ENCODE measurements at regions not wholly inside any gene's neighbourhood (a gene's known extent, or its start where the extent isn't known, plus 50 kb on each side); places are given as distances from the start of the nearest gene placed in this dataset.
"Not testable (repeated sequence)": the region's sequence is repeated elsewhere in the genome, so short reads cannot be mapped to it uniquely, and the experiment has no call there.

DNA sequence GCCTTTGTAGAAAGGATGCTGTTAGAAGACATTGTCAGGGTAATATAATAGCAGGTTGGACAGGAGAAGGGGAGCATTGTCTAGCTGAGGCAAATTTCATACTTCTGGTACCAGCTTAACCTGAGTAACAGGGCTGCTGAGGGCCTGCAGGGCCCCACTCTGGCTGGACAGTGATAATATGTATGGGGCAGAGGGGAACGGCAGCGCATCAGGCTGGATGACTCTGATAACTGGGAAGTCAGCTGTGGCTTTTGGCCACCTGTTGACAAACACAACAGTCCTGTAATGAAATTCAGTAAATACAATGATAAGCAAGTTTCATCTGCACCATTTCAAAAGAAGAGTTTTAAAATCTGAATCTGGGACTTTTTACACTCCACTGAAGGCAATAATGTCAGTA is 259.9 kb upstream of the CNR1 start:
- H2AK5ac ChIP-seq (ENCODE audit: low read depth, low read length), result no peak overlapping the region
- H3K23ac ChIP-seq (ENCODE audit: low read depth, low read length, poor library complexity), result no peak overlapping the region
- no peak overlapping the region for H3K9ac ChIP-seq (ENCODE audit: low read depth, low read length, poor library complexity)
- no peaks in the 10 kb centered on the region for H3K9me3 ChIP-seq (replicated peaks in 1 of 2; ENCODE audit: control insufficient read depth in 2 of 2, insufficient read depth in 1 of 2, low read depth in 1 of 2, low read length in 2 of 2)
- H2BK12ac ChIP-seq (ENCODE audit: low read length), result no peak overlapping the region
- no peak overlapping the region for H2BK120ac ChIP-seq (ENCODE audit: low read depth, low read length)
- H3K4me2 ChIP-seq (ENCODE audit: insufficient read depth, low read length, poor library complexity, severe bottlenecking), result no peak overlapping the region
- H3K79me1 ChIP-seq (ENCODE audit: low read depth, low read length), result no peaks in the 10 kb centered on the region
- no peak for DNase-seq (ENCODE audit: low spot score)
- H2BK5ac ChIP-seq (ENCODE audit: low read length), result no peak overlapping the region
- no peak overlapping the region for H3K18ac ChIP-seq (ENCODE audit: low read length)
- no CpG with 5 or more reads among the region's 2 CpGs for WGBS, 2 donors (ENCODE audit: extremely low coverage in 2 of 2, insufficient read length in 2 of 2, insufficient replicate concordance in 1 of 2)
- no peak overlapping the region for H3K27ac ChIP-seq (replicated peaks; ENCODE audit: low read length)
- H2BK15ac ChIP-seq (ENCODE audit: low read length), result no peak overlapping the region
- H3K4me3 ChIP-seq (ENCODE audit: low read length in 2 of 2), result no peak overlapping the region
- H4K8ac ChIP-seq (ENCODE audit: low read depth, low read length), result no peak overlapping the region
- H3K4me1 ChIP-seq (ENCODE audit: control insufficient read depth in 2 of 2, insufficient read depth in 1 of 2, low read depth in 1 of 2, low read length in 2 of 2), result no peaks in the 10 kb centered on the region
- no peak overlapping the region for H4K91ac ChIP-seq (ENCODE audit: low read depth, low read length, poor library complexity)
- H3K27me3 ChIP-seq (ENCODE audit: control insufficient read depth in 3 of 3, insufficient read depth in 3 of 3, low read depth in 1 of 3, low read length in 3 of 3), result no peaks in the 10 kb centered on the region
- no peak overlapping the region for H3K4ac ChIP-seq (ENCODE audit: low read length)
- H3K36me3 ChIP-seq (replicated peaks in 1 of 2; ENCODE audit: control insufficient read depth in 2 of 2, insufficient read depth in 2 of 2, low read length in 2 of 2), result no peaks in the 10 kb centered on the region
- H2AFZ ChIP-seq (ENCODE audit: low read length), result no peak overlapping the region
- H3K14ac ChIP-seq (ENCODE audit: low read length), result no peak overlapping the region

DNA sequence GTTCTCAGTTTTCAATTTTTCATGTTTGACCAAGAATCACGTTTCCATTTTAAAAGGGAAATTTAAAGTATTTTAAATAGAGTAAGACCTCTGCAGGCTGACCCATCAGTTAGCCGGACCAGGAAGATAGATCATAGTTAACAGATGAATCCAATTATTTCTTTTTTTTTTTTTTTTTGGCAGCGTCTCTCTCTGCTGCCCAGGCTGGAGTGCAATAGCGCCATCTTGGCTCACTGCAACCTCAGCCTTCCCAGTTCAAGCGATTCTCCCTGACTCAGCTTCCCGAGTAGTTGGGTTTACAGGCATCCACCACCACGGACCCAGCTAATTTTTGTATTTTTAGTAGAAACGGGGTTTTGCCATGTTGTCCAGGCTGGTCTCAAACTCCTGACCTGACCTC is 256.7 kb upstream of the CNR1 start:
- Histone ChIP-seq H3K4me1 (ENCODE audit: control insufficient read depth in 2 of 2, insufficient read depth in 1 of 2, low read depth in 1 of 2, low read length in 2 of 2) (no peaks in the 10 kb centered on the region), H2BK5ac (ENCODE audit: low read length) (no peak overlapping the region), H2AFZ (ENCODE audit: low read length) (no peak overlapping the region), H3K27me3 (ENCODE audit: control insufficient read depth in 3 of 3, insufficient read depth in 3 of 3, low read depth in 1 of 3, low read length in 3 of 3) (no peaks in the 10 kb centered on the region), H3K36me3 (replicated peaks in 1 of 2; ENCODE audit: control insufficient read depth in 2 of 2, insufficient read depth in 2 of 2, low read length in 2 of 2) (no peaks in the 10 kb centered on the region), H2BK12ac (ENCODE audit: low read length) (no peak overlapping the region), H3K18ac (ENCODE audit: low read length) (no peak overlapping the region), H2BK120ac (ENCODE audit: low read depth, low read length) (no peak overlapping the region), H2AK5ac (ENCODE audit: low read depth, low read length) (no peak overlapping the region), H4K8ac (ENCODE audit: low read depth, low read length) (no peak overlapping the region), H3K4me3 (ENCODE audit: low read length in 2 of 2) (no peak overlapping the region), H3K79me1 (ENCODE audit: low read depth, low read length) (no peaks in the 10 kb centered on the region), H3K14ac (ENCODE audit: low read length) (no peak overlapping the region), H2BK15ac (ENCODE audit: low read length) (no peak overlapping the region), H3K9ac (ENCODE audit: low read depth, low read length, poor library complexity) (no peak overlapping the region), H3K23ac (ENCODE audit: low read depth, low read length, poor library complexity) (no peak overlapping the region), H3K4me2 (ENCODE audit: insufficient read depth, low read length, poor library complexity, severe bottlenecking) (no peak overlapping the region), H3K9me3 (replicated peaks in 1 of 2; ENCODE audit: control insufficient read depth in 2 of 2, insufficient read depth in 1 of 2, low read depth in 1 of 2, low read length in 2 of 2) (no peaks in the 10 kb centered on the region), H4K91ac (ENCODE audit: low read depth, low read length, poor library complexity) (no peak overlapping the region), H3K27ac (replicated peaks; ENCODE audit: low read length) (no peak overlapping the region), H3K4ac (ENCODE audit: low read length) (no peak overlapping the region)
- DNase-seq (ENCODE audit: low spot score), result no peak
- WGBS, 2 donors (ENCODE audit: extremely low coverage in 2 of 2, insufficient read length in 2 of 2, insufficient replicate concordance in 1 of 2), result no CpG with 5 or more reads among the region's 8 CpGs

DNA sequence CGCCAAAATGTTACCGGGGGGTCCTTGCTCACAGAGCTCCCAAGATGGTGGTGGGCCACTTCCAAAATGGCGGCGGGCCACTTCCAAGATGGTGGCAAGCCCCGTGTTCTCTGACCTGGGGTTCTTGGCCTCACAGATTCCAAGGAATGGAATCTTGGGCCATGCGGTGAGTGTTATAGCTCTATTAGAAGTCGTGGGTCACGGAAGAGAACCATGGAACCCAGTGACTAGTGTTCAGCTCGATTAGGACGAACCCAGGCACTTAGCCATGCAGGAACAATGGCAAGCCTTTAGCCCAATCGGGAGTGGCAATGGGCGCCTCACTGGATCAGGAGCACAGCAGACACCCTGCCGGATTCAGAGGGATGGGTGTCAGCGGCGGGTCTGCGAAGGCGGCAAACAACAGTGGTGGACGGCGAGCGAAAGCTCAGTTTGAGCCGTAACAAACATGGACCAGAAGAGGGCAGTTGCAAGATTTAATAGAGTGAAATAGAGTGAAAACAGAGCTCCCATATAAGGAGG is 254.9 kb upstream of the CNR1 start:
- not testable (repeated sequence) for H3K27ac ChIP-seq (replicated peaks; ENCODE audit: low read length); H2BK120ac ChIP-seq (ENCODE audit: low read depth, low read length); H2BK12ac ChIP-seq (ENCODE audit: low read length); H3K23ac ChIP-seq (ENCODE audit: low read depth, low read length, poor library complexity); H3K4ac ChIP-seq (ENCODE audit: low read length); H2BK5ac ChIP-seq (ENCODE audit: low read length); H2BK15ac ChIP-seq (ENCODE audit: low read length); DNase-seq (ENCODE audit: low spot score); H2AFZ ChIP-seq (ENCODE audit: low read length); H4K8ac ChIP-seq (ENCODE audit: low read depth, low read length); H3K27me3 ChIP-seq (ENCODE audit: control insufficient read depth in 3 of 3, insufficient read depth in 3 of 3, low read depth in 1 of 3, low read length in 3 of 3); H2AK5ac ChIP-seq (ENCODE audit: low read depth, low read length); H3K9me3 ChIP-seq (replicated peaks in 1 of 2; ENCODE audit: control insufficient read depth in 2 of 2, insufficient read depth in 1 of 2, low read depth in 1 of 2, low read length in 2 of 2); H4K91ac ChIP-seq (ENCODE audit: low read depth, low read length, poor library complexity); H3K14ac ChIP-seq (ENCODE audit: low read length); H3K4me2 ChIP-seq (ENCODE audit: insufficient read depth, low read length, poor library complexity, severe bottlenecking); H3K4me3 ChIP-seq (ENCODE audit: low read length in 2 of 2); H3K4me1 ChIP-seq (ENCODE audit: control insufficient read depth in 2 of 2, insufficient read depth in 1 of 2, low read depth in 1 of 2, low read length in 2 of 2); H3K9ac ChIP-seq (ENCODE audit: low read depth, low read length, poor library complexity); H3K36me3 ChIP-seq (replicated peaks in 1 of 2; ENCODE audit: control insufficient read depth in 2 of 2, insufficient read depth in 2 of 2, low read length in 2 of 2); H3K79me1 ChIP-seq (ENCODE audit: low read depth, low read length); H3K18ac ChIP-seq (ENCODE audit: low read length)
- no CpG with 5 or more reads among the region's 21 CpGs for WGBS, 2 donors (ENCODE audit: extremely low coverage in 2 of 2, insufficient read length in 2 of 2, insufficient replicate concordance in 1 of 2)

DNA sequence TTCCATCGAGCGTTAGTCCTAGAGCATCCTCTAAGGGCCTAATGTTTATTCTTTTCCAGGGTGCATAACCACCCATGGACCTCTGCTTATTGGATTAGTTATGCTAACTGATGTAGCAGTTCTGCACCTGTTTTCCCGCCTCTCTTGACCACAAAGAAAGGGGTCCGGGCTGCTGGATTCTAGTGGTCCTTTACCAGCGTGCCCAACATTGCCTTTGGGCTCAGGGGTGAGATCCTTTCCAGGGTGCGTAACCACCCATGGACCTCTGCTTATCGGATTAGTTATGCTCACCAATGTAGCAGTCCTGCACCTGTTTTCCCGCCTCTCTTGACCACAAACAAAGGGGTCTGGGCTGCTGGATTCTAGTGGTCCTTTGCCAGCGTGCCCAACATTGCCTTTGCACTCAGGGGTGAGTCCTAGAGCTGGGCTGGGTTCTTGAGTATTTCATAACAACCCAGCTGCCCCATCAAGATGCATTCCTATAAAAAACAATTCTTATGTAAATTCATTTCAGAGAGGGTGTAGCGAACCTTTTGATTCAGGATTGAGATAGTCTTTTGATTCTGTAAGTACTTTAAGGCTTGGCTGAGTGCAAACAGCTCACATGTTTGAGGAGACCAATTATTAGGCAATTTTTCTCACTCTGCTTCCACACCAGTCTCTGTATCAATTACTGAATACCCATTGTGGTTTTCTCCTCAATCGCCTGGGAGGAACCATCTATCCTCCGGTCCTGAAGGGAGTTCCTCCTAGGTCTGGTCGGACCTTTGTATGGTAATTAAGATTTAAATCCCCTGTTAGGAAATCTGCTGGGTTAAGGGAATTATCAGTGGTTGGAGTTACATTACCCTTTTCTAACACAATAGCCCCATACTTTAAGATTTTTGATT is 253.0 kb upstream of the CNR1 start:
- not testable (repeated sequence) for H3K9ac ChIP-seq (ENCODE audit: low read depth, low read length, poor library complexity); H4K8ac ChIP-seq (ENCODE audit: low read depth, low read length); H3K27me3 ChIP-seq (ENCODE audit: control insufficient read depth in 3 of 3, insufficient read depth in 3 of 3, low read depth in 1 of 3, low read length in 3 of 3); H3K18ac ChIP-seq (ENCODE audit: low read length); H3K4me2 ChIP-seq (ENCODE audit: insufficient read depth, low read length, poor library complexity, severe bottlenecking); H2BK12ac ChIP-seq (ENCODE audit: low read length); H3K9me3 ChIP-seq (replicated peaks in 1 of 2; ENCODE audit: control insufficient read depth in 2 of 2, insufficient read depth in 1 of 2, low read depth in 1 of 2, low read length in 2 of 2); H3K4me3 ChIP-seq (ENCODE audit: low read length in 2 of 2); H3K79me1 ChIP-seq (ENCODE audit: low read depth, low read length); H2AFZ ChIP-seq (ENCODE audit: low read length); H3K4ac ChIP-seq (ENCODE audit: low read length); H2BK120ac ChIP-seq (ENCODE audit: low read depth, low read length); H3K36me3 ChIP-seq (replicated peaks in 1 of 2; ENCODE audit: control insufficient read depth in 2 of 2, insufficient read depth in 2 of 2, low read length in 2 of 2); H3K27ac ChIP-seq (replicated peaks; ENCODE audit: low read length); DNase-seq (ENCODE audit: low spot score); H3K23ac ChIP-seq (ENCODE audit: low read depth, low read length, poor library complexity); H2BK5ac ChIP-seq (ENCODE audit: low read length); H4K91ac ChIP-seq (ENCODE audit: low read depth, low read length, poor library complexity); H3K4me1 ChIP-seq (ENCODE audit: control insufficient read depth in 2 of 2, insufficient read depth in 1 of 2, low read depth in 1 of 2, low read length in 2 of 2); H3K14ac ChIP-seq (ENCODE audit: low read length); H2BK15ac ChIP-seq (ENCODE audit: low read length); H2AK5ac ChIP-seq (ENCODE audit: low read depth, low read length)
- WGBS, 2 donors (ENCODE audit: extremely low coverage in 2 of 2, insufficient read length in 2 of 2, insufficient replicate concordance in 1 of 2), result no CpG with 5 or more reads among the region's 13 CpGs
